ENCODE measurements at regions not wholly inside any gene's neighbourhood (a gene's known extent, or its start where the extent isn't known, plus 50 kb on each side); places are given as distances from the start of the nearest gene placed in this dataset.

DNA sequence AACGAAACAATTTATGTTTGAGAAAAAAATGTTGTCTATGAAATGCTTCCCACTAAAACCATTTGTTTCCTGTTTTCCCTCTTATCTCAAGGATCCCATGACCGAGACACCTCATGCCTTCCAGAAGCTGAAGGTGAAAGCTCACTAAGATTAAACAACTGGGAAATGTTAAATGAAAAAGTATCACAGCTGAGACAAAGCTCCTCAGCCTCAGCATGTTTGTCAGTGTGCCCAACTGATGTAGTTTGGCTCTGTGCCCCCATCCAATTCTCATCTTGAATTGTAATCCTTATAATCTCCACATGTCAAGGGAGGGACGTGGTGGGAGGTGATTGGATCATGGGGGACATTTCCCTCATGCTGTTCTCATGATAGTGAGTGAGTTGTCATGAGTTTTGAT, 327.3 kb downstream of the HTR7 start:
- TF ChIP-seq, protein P1, sequence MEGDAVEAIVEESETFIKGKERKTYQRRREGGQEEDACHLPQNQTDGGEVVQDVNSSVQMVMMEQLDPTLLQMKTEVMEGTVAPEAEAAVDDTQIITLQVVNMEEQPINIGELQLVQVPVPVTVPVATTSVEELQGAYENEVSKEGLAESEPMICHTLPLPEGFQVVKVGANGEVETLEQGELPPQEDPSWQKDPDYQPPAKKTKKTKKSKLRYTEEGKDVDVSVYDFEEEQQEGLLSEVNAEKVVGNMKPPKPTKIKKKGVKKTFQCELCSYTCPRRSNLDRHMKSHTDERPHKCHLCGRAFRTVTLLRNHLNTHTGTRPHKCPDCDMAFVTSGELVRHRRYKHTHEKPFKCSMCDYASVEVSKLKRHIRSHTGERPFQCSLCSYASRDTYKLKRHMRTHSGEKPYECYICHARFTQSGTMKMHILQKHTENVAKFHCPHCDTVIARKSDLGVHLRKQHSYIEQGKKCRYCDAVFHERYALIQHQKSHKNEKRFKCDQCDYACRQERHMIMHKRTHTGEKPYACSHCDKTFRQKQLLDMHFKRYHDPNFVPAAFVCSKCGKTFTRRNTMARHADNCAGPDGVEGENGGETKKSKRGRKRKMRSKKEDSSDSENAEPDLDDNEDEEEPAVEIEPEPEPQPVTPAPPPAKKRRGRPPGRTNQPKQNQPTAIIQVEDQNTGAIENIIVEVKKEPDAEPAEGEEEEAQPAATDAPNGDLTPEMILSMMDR (IDR thresholded peaks at IDR 0.05), result no peak
- no peak overlapping the region for H3K27ac ChIP-seq
- DNase-seq (ENCODE audit: low spot score in 2 of 2), result no peak
- H3K27me3 ChIP-seq, result no peaks in the 10 kb centered on the region
- no peak overlapping the region for H3K4me3 ChIP-seq
- intact Hi-C loops (cut with DNase I), result no loop called here
- H3K36me3 ChIP-seq, result no peaks in the 10 kb centered on the region
- no peaks in the 10 kb centered on the region for H3K4me1 ChIP-seq
- H3K9me3 ChIP-seq, result no peaks in the 10 kb centered on the region

DNA sequence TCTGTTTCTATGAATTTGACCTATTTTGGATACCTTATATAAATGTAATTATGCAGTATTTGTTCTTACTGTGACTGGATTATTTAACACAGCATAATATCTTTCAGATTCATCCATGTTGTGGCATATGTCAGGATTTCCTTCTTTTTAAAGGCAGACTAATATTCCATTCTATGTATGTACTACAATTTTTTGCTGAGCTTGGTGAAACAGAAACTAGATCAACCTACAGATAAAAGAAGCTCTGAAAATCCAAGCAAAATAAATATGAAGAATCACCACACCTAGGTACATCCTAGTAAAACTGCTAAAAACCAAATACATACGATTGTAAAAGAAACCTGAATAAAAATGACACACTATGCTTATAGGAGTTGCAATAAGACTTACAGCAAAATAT, 300.5 kb downstream of the HTR7 start:
- H3K36me3 ChIP-seq, result no peaks in the 10 kb centered on the region
- no peaks in the 10 kb centered on the region for H3K4me1 ChIP-seq
- TF ChIP-seq, protein P1 (IDR thresholded peaks at IDR 0.05), result no peak
- no peak overlapping the region for H3K27ac ChIP-seq
- H3K4me3 ChIP-seq, result no peak overlapping the region
- DNase-seq (ENCODE audit: low spot score in 2 of 2), result no peak
- no peaks in the 10 kb centered on the region for H3K27me3 ChIP-seq
- H3K9me3 ChIP-seq, result peaks cover 7 to 8% of the 10 kb centered on the region in 2 donors
- intact Hi-C loops (cut with DNase I), result no loop called here

DNA sequence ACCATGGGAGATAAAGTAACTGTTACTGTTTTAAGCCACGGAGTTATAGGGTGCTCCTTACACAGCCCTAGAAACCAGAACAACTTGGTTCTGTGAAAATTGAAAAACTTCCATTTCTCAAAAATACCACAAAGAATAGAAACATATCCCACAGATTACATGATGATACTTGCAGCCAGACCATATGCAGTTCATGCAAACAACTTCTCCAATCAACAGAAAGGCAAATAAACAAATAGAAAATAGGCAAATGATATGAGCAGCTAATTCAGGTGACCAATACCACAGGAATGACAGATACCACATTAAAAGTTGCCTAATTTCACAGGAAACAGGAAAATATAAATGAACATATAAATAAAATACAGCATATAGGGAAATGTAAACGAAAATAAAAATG, 297.5 kb downstream of the HTR7 start:
- Histone ChIP-seq H3K4me3 (no peak overlapping the region), H3K27me3 (no peaks in the 10 kb centered on the region), H3K27ac (no peak overlapping the region), H3K36me3 (no peaks in the 10 kb centered on the region), H3K9me3 (peaks cover 7 to 8% of the 10 kb centered on the region in 2 donors), H3K4me1 (no peaks in the 10 kb centered on the region)
- no peak for DNase-seq (ENCODE audit: low spot score in 2 of 2)
- TF ChIP-seq, protein P1 (IDR thresholded peaks at IDR 0.05), result no peak
- intact Hi-C loops (cut with DNase I), result no loop called here

DNA sequence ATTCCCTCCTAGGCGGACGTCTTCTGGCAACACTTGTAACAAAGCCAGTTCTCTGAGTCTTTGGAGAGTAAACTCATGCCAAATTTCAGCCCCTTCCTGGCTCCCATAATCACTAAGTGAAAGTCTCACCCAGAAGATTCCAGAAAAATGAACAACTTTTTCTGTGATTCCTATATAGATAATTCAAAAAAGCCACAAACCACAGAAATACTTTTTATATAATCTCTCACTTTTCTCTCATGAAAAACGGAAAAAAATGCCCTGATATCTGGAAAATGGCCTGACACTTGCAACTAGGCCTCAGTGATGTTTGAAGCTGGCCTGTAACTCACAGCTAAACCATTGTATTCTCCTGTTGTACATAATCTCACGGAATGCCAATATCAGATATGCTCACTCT, 296.2 kb downstream of the HTR7 start:
- Histone ChIP-seq H3K27ac (no peak overlapping the region), H3K9me3 (peaks cover 7 to 8% of the 10 kb centered on the region in 2 donors), H3K4me1 (no peaks in the 10 kb centered on the region), H3K27me3 (no peaks in the 10 kb centered on the region), H3K36me3 (no peaks in the 10 kb centered on the region), H3K4me3 (no peak overlapping the region)
- TF ChIP-seq, protein P1 (IDR thresholded peaks at IDR 0.05), result no peak
- intact Hi-C loops (cut with DNase I), result no loop called here
- no peak for DNase-seq (ENCODE audit: low spot score in 2 of 2)

DNA sequence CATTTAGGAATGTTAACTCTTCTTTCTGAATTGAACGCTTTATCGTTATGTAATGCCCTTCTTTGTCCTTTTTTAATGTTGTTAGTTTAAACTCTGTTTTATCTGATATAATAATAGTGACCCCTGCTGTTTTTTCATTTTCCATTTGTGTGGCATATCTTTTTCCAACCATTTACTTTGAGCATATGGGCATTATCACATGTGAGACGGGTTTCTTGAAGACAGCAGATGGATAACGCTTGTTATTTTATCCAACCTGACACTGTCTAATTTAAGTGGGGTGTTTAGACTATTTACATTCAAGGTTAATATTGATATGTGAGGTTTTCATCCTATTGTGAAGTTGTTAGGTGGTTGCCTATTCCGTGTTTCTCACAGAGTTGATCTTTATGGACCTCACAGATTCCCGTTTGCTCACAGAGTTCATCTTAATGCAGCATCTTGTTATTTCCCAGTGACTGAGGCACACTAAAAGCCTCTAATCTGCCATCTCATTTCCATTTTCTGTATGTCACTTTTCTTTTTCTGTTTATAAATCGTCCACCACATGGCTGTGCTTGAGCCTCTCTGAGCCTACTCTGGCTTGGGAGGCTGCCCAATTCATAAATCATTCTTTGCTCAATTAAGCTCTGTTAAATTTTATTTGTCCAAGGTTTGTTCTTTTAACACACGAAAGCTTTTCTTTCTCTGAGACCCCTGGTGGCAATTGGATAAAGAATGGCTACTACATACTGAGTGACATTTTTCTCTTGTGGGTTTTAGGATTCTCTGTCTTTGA, 286.2 kb downstream of the HTR7 start:
- no peaks in the 10 kb centered on the region for H3K27me3 ChIP-seq
- H3K9me3 ChIP-seq, result no peaks in the 10 kb centered on the region
- H3K4me3 ChIP-seq, result no peak overlapping the region
- no peaks in the 10 kb centered on the region for H3K36me3 ChIP-seq
- intact Hi-C loops (cut with DNase I), result no loop called here
- no peak overlapping the region for H3K27ac ChIP-seq
- no peak for DNase-seq (ENCODE audit: low spot score in 2 of 2)
- no peaks in the 10 kb centered on the region for H3K4me1 ChIP-seq
- TF ChIP-seq, protein P1 (IDR thresholded peaks at IDR 0.05), result no peak
